ENCODE measurements at regions not wholly inside any gene's neighbourhood (a gene's known extent, or its start where the extent isn't known, plus 50 kb on each side); places are given as distances from the start of the nearest gene placed in this dataset.

DNA sequence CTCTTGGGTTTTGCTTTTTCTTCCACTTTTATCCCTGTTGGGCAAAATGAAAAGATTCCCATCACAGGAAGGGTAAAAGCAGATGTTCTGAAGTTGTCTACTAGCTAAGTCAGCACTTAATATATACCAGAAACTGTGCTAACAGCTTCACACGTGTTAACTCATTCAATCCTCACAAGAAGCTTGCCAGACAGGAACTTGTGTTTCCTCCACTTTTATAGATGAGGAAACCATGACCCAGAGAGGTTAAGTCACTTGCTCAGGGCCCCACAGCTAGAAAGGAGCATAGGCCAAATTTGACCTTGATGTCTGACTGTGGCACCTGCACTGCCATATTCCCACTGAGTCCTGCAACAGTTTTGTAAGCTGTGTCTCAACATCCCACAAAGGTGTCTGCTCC is 76.8 kb upstream of the EPC2 start:
- DNase-seq, result no peak

GRCh38 chr2:148568597-148568996 is 76.0 kb upstream of the EPC2 start:
- peak; percentile 46 for DNase-seq

GRCh38 chr2:148569221-148569620 is 75.3 kb upstream of the EPC2 start:
- DNase-seq, result no peak

GRCh38 chr2:148570989-148571388 is 73.6 kb upstream of the EPC2 start:
- no peak for DNase-seq

GRCh38 chr2:148577845-148578492 is 66.6 kb upstream of the EPC2 start:
- DNase-seq, result no peak

- no peak for DNase-seq
Measured at GRCh38 chr2:148578493-148578884, 66.1 kb upstream of the EPC2 start.

DNA sequence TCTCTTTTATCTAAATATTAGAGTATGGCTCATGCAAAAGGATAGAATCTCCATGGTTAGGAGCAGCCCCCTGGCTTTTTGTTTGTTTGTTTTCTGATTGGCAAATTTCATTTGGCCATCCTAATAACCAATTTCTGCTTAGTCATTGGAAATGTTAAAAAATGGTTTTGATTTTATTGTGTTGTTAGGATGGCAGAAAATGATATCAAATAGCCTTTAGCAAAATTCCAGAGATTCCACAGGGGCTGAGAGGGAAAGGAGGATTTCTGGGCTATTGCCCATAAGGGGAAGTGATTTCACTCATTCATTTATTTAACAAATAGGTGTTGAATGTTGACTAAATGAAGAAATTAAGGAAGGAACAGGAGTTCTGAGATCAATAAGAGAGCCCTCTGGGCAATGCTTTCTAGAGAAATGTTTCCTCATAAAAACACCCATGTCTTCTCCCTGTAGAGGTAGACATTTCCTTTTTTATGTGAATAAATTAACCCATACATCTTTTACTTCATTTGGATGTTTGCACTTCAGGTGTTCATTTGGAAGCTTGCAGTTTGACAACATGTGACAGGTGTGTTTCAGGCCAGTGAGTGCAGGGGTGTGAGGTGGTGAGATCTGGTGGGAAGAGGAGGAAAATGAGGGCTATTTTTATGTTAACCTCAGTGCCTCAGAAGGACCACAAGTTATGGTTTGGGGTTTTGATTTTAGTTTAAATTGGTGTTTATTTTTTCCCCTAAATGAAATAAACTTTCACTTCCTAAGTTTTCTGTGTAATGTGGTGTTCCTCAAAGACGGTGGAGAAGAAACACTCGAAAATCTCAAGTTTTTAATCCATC is 61.7 kb upstream of the EPC2 start:
- no peak for DNase-seq

GRCh38 chr2:148585696-148586095 is 58.9 kb upstream of the EPC2 start:
- DNase-seq, result no peak

GRCh38 chr2:148586522-148587128 is 57.9 kb upstream of the EPC2 start:
- DNase-seq, result no peak

GRCh38 chr2:148590612-148591011 is 53.9 kb upstream of the EPC2 start:
- no peak for DNase-seq

- DNase-seq, result no peak
Measured at GRCh38 chr2:148592791-148593190, 51.8 kb upstream of the EPC2 start.

DNA sequence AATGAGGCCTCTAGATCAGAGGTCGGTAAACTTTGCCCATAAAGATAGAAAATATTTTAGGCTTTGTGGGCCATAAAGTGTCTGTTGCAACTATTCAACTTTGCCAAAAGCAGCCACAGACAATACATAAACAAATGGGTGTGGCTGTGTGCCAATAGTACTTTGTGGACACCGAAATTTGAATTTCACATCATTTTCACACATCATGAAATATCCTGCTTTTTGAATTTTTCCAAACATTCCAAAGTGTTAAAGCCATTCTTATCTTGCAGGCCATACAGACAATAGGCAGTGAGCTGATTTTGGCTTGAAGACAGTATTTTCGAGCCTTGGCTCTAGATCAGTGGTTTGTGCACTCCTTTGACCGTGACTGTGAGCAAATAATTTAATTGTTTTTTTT is 51.1 kb upstream of the EPC2 start:
- no peak for DNase-seq

GRCh38 chr2:148594216-148594615 is 50.3 kb upstream of the EPC2 start:
- DNase-seq, result no peak
